ENCODE measurements at regions not wholly inside any gene's neighbourhood (a gene's known extent, or its start where the extent isn't known, plus 50 kb on each side); places are given as distances from the start of the nearest gene placed in this dataset.
"Not testable (repeated sequence)": the region's sequence is repeated elsewhere in the genome, so short reads cannot be mapped to it uniquely, and the experiment has no call there.

- not testable (repeated sequence) for DNase-seq (ENCODE audit: low read depth in 2 of 2)
Observed at GRCh38 chr7:69432276-69432675, 166.0 kb upstream of the AUTS2 start.

DNA sequence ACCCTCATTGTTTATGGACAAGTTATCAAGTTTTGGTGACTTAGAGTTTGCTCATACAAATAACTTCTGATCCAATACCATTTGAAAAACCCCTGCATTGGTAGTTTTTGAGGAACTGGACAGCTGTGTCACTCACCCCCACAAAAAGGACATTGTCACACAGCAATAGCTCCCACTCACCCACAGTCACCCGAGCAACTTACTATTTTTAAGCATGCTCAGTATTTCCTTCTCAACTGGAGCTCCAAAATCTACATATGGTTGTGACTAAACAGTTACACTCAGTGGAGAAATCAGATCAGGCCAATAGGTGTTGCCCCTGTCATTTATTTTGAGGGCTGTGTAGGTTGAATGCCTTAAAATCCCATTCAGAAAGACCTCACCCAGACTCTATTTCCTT is 165.2 kb upstream of the AUTS2 start:
- no peak for DNase-seq (ENCODE audit: low read depth in 2 of 2)

DNA sequence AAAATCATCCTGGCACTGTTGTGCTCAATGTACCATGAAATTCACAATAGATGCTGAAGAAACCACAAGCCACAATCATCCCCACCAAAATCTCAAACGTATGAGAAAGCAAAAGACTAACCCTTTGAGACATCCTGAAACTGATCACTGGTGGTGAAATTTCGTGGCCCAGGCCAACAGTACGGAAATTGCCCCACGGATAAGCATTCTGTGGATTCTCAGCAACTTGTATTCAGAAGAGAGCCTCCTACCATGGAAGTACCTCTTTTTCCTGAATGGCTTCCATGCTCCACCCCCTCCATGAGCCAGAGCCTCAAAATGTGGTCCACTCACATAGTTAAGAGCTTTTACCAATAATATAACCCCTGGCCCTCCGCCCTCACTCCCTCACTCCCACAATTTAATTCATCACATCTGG is 163.9 kb upstream of the AUTS2 start:
- no peak for DNase-seq (ENCODE audit: low read depth in 2 of 2)

- no peak for DNase-seq (ENCODE audit: low read depth in 2 of 2)
Observed at GRCh38 chr7:69435711-69436110, 162.6 kb upstream of the AUTS2 start.

GRCh38 chr7:69436946-69437345 is 161.3 kb upstream of the AUTS2 start:
- no peak for DNase-seq (ENCODE audit: low read depth in 2 of 2)

GRCh38 chr7:69438584-69439412 is 159.5 kb upstream of the AUTS2 start:
- DNase-seq (ENCODE audit: low read depth in 2 of 2) = no peak

DNA sequence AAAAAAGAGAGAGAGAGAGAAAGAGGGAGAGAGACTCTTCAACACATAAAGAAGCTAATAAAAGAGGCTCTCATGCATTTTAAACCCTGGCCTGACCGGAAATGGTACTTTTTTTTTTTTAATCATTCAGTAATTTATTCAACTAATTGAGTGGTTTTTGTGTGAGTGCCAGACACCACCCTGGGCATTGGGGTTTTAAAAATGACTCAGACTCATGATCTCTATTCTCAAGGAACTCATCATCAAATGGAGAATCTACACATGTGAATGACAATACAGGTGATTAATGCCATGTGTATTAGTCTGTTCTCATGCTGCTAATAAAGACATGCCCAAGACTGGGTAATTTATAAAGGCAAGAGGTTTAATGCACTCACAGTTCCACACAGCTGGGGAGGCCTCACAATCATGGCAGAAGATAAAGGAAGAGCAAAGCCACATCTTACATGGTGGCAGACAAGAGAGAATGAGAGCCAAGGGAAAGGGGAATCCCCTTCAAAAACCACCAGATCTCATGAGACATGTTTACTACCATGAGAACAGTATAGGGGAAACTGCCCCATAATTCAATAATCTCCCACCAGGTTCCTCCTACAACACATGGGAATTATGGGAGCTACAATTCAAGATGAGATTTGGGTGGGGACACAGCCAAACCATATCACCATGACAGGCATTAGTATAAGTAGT is 158.5 kb upstream of the AUTS2 start:
- no peak for DNase-seq (ENCODE audit: low read depth in 2 of 2)

- no peak for DNase-seq (ENCODE audit: low read depth in 2 of 2)
Observed at GRCh38 chr7:69440976-69441375, 157.3 kb upstream of the AUTS2 start.

- no peak for DNase-seq (ENCODE audit: low read depth in 2 of 2)
Observed at GRCh38 chr7:69443136-69443535, 155.1 kb upstream of the AUTS2 start.

GRCh38 chr7:69445541-69445940 is 152.7 kb upstream of the AUTS2 start:
- no peak for DNase-seq (ENCODE audit: low read depth in 2 of 2)

GRCh38 chr7:69446213-69446612 is 152.1 kb upstream of the AUTS2 start:
- DNase-seq (ENCODE audit: low read depth in 2 of 2) = not testable (repeated sequence)

- no peak for DNase-seq (ENCODE audit: low read depth in 2 of 2)
Observed at GRCh38 chr7:69448071-69448470, 150.2 kb upstream of the AUTS2 start.

- DNase-seq (ENCODE audit: low read depth in 2 of 2) = no peak
Observed at GRCh38 chr7:69450456-69450855, 147.8 kb upstream of the AUTS2 start.

DNA sequence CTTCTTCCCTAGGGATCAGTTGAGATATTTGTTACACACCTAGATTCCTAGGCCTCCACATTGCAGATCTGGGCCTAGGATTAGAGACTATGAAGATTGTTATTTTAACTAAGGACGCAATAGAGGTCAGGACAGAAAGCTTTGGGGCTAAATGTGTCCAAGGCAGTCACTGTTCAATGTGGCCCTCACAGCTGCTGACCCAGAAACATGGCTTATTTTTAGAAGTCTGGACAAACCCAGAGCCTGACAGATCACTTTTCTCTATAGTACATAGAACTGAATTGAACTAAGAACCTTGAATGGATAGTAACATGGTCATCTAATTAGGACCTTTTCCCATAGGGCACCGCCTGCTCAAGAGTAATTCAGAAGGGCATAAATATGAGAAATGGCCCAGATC is 146.6 kb upstream of the AUTS2 start:
- no peak for DNase-seq (ENCODE audit: low read depth in 2 of 2)

GRCh38 chr7:69452797-69453196 is 145.5 kb upstream of the AUTS2 start:
- DNase-seq (ENCODE audit: low read depth in 2 of 2) = no peak

- DNase-seq (ENCODE audit: low read depth in 2 of 2) = no peak
Observed at GRCh38 chr7:69457595-69458504, 140.4 kb upstream of the AUTS2 start.

- no peak for DNase-seq (ENCODE audit: low read depth in 2 of 2)
Observed at GRCh38 chr7:69464035-69464434, 134.2 kb upstream of the AUTS2 start.

- DNase-seq (ENCODE audit: low read depth in 2 of 2) = no peak
Observed at GRCh38 chr7:69465262-69465661, 133.0 kb upstream of the AUTS2 start.

GRCh38 chr7:69467826-69468225 is 130.4 kb upstream of the AUTS2 start:
- no peak for DNase-seq (ENCODE audit: low read depth in 2 of 2)

- DNase-seq (ENCODE audit: low read depth in 2 of 2) = no peak
Observed at GRCh38 chr7:69476416-69476815, 121.9 kb upstream of the AUTS2 start.

DNA sequence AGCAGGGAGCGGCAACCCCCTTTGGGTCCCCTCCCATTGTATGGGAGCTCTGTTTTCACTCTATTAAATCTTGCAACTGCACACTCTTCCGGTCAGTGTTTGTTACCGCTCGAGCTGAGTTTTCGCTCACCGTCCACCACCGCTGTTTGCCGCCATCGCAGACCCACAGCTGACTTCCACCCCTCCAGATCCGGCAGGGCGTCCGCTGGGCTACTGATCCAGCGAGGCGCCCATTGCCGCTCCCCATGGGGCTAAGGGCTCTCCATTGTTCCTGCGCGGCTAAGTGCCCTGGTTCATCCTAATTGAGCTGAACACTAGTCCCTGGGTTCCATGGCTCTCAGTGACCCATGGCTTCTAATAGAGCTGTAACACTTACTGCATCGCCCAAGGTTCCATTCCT is 115.6 kb upstream of the AUTS2 start:
- DNase-seq (ENCODE audit: low read depth in 2 of 2) = no peak

DNA sequence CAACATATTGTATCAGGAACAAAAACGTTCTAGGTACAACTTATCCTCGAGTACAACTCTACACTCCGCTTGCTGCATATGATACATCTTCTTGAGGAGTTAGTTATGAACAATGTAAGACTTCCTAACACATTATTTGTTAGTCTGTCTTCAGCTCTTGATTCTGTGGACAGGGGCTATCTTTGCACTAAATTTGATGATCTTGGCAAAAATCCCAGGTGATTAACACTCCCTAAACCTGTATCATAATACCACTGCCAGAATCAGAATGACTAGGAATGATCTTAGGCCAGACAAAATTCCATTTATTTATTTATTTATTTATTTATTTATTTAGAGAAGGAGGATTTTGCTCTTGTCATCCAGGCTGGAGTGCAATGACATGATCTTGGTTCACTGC is 108.7 kb upstream of the AUTS2 start:
- no peak for DNase-seq (ENCODE audit: low read depth in 2 of 2)

Data from stimulated activated CD4-positive, alpha-beta T cell treated with anti-CD3 and anti-CD28 coated beads, Interleukin-15, amount 100 ng/mL, for 48 hours (primary cell).